NB4 (cell line): ENCODE measurements at regions not wholly inside any gene's neighbourhood (a gene's known extent, or its start where the extent isn't known, plus 50 kb on each side); places are given as distances from the start of the nearest gene placed in this dataset.

Source experiments
- CTCF ChIP-seq: IDR thresholded peaks from one replicate; pipeline ENCODE4 v1.5.1; 2012; ENCODE audit warnings: low read depth, low read length
- POLR2A ChIP-seq: IDR thresholded peaks from 2 replicates; pipeline ENCODE4 v1.6.1; 2011; ENCODE audit warnings: mild to moderate bottlenecking; ENCODE audit not compliant: insufficient read length; ENCODE audit errors: extremely low read depth

- TF ChIP-seq POLR2A: no peak
- TF ChIP-seq CTCF: no peak
These were observed 98.8 kb upstream of the TAF1B start for GRCh38 chr2:9744256-9745004.
